K562 (cell line): ENCODE measurements at regions not wholly inside any gene's neighbourhood (a gene's known extent, or its start where the extent isn't known, plus 50 kb on each side); places are given as distances from the start of the nearest gene placed in this dataset.

Experiments used
- DIDO1 ChIP-seq: fragments of 450-650 bp; IDR thresholded peaks from 2 replicates; pipeline ENCODE4 v1.6.1; 2016; ENCODE audit warnings: low read depth, missing biosample characterization, missing genetic modification characterization
- FIP1L1 ChIP-seq: fragments of 200-400 bp; formaldehyde crosslinking; IDR thresholded peaks from 2 replicates; pipeline ENCODE4 v1.6.1; 2018; ENCODE audit warnings: mild to moderate bottlenecking, low read depth, low read length; ENCODE audit not compliant: poor library complexity, severe bottlenecking
- HMG20B ChIP-seq: fragments of 250-450 bp; sonication (Bioruptor Pico); IDR thresholded peaks from 2 replicates; pipeline ENCODE4 v1.5.0; 2021; ENCODE audit warnings: mild to moderate bottlenecking
- NFYB ChIP-seq: IDR thresholded peaks from 2 replicates; pipeline ENCODE4 v1.6.1; 2011; ENCODE audit warnings: mild to moderate bottlenecking, moderate library complexity; ENCODE audit not compliant: insufficient read length; ENCODE audit errors: extremely low read depth
- PML ChIP-seq: IDR thresholded peaks from 2 replicates; pipeline ENCODE4 v1.6.1; 2012; ENCODE audit warnings: low read length, inconsistent platforms
- SREBF2 ChIP-seq: sonication (generic); formaldehyde crosslinking; IDR thresholded peaks from 2 replicates; pipeline ENCODE4 v1.4.0; 2020; ENCODE audit warnings: mild to moderate bottlenecking, missing genetic modification reagents
- ZC3H11A ChIP-seq: IDR thresholded peaks from 2 replicates; pipeline ENCODE4 v1.6.1; 2012; ENCODE audit warnings: low read depth, low read length, improper control_type of control experiment
- TF ChIP-seq, protein P1 (sequence below), 2 experiments: fragments of 250-450 bp in 1 of 2; fragments of 450-650 bp in 1 of 2; sonication (Bioruptor Pico) in 1 of 2; IDR thresholded peaks; 2 replicates each; pipeline versions ENCODE4 v1.6.1 to v1.8.0; 2016 to 2021; ENCODE audit warnings: mild to moderate bottlenecking in 2 of 2, moderate library complexity in 2 of 2, missing compliant biosample characterization in 1 of 2, missing genetic modification characterization in 1 of 2
- TF ChIP-seq, protein P2 (sequence below): fragments of 250-450 bp; sonication (Bioruptor Pico); IDR thresholded peaks from 2 replicates; pipeline ENCODE4 v1.5.0; 2021
- TF ChIP-seq, protein P3 (sequence below): fragments of 450-650 bp; IDR thresholded peaks from 2 replicates; pipeline ENCODE4 v1.6.1; 2016; ENCODE audit warnings: mild to moderate bottlenecking
- TF ChIP-seq, protein P4 (sequence below), 3 experiments: fragments of 200-800 bp in 1 of 3; sonication (Bioruptor generic) in 1 of 3; sonication (generic) in 1 of 3; formaldehyde crosslinking in 1 of 3; IDR thresholded peaks; 2 replicates each; pipeline versions ENCODE4 v1.6.1 to v1.8.0; 2016 to 2022; ENCODE audit warnings: mild to moderate bottlenecking in 2 of 3, missing compliant biosample characterization in 2 of 3, missing genetic modification characterization in 2 of 3, missing genetic modification reagents in 1 of 3

DNA sequence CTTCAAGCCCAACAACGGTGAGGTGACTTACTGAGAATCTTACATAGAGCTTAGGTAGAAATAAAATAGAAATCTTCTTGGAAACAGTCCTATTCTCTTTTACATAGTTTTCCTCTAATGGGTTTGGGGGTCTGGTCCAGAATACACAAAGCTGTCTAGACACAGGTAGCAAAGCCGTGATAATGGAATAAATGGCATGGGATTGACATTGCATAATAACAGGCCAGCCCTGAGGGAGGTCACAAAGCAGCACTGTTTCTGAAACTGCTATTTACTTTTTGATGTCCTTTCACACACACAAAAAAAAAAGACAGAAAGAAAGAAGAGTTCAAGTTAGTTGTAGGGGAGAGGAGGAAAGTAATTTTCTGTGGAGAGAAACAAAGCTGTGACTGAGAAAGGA is 364.8 kb upstream of the SORCS1 start (continued):
- TF ChIP-seq, protein P1, sequence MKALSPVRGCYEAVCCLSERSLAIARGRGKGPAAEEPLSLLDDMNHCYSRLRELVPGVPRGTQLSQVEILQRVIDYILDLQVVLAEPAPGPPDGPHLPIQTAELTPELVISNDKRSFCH (CRISPR knock-in tag; IDR thresholded peaks at IDR 0.05): no peak
- TF ChIP-seq, protein P1 (tag; IDR thresholded peaks at IDR 0.05): no peak
- TF ChIP-seq, protein P2, sequence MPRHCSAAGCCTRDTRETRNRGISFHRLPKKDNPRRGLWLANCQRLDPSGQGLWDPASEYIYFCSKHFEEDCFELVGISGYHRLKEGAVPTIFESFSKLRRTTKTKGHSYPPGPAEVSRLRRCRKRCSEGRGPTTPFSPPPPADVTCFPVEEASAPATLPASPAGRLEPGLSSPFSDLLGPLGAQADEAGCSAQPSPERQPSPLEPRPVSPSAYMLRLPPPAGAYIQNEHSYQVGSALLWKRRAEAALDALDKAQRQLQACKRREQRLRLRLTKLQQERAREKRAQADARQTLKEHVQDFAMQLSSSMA (CRISPR knock-in tag): no peak
- TF ChIP-seq SREBF2: no peak
- TF ChIP-seq, protein P3, sequence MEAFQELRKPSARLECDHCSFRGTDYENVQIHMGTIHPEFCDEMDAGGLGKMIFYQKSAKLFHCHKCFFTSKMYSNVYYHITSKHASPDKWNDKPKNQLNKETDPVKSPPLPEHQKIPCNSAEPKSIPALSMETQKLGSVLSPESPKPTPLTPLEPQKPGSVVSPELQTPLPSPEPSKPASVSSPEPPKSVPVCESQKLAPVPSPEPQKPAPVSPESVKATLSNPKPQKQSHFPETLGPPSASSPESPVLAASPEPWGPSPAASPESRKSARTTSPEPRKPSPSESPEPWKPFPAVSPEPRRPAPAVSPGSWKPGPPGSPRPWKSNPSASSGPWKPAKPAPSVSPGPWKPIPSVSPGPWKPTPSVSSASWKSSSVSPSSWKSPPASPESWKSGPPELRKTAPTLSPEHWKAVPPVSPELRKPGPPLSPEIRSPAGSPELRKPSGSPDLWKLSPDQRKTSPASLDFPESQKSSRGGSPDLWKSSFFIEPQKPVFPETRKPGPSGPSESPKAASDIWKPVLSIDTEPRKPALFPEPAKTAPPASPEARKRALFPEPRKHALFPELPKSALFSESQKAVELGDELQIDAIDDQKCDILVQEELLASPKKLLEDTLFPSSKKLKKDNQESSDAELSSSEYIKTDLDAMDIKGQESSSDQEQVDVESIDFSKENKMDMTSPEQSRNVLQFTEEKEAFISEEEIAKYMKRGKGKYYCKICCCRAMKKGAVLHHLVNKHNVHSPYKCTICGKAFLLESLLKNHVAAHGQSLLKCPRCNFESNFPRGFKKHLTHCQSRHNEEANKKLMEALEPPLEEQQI: no peak
- TF ChIP-seq, protein P4, sequence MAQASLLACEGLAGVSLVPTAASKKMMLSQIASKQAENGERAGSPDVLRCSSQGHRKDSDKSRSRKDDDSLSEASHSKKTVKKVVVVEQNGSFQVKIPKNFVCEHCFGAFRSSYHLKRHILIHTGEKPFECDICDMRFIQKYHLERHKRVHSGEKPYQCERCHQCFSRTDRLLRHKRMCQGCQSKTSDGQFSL (CRISPR knock-in tag; IDR thresholded peaks at IDR 0.05): no peak
- TF ChIP-seq, protein P4 (tag; IDR thresholded peaks at IDR 0.05): no peak
- no peak for TF ChIP-seq PML
- no peak for TF ChIP-seq DIDO1 (tag)
- no peak for TF ChIP-seq NFYB
- no peak for TF ChIP-seq FIP1L1
- TF ChIP-seq ZC3H11A: no peak
- TF ChIP-seq HMG20B (CRISPR knock-in tag): no peak
